GM12878 (cell line): ENCODE measurements at regions not wholly inside any gene's neighbourhood (a gene's known extent, or its start where the extent isn't known, plus 50 kb on each side); places are given as distances from the start of the nearest gene placed in this dataset.

Experiments
- ATAC-seq: fragments of 200-7000 bp; cut with Tn5 transposase; 3 replicates; pipeline ENCODE4 v1.9.1; 2020; ENCODE audit warnings: mild to moderate bottlenecking, moderate library complexity
- BruUV-seq: library from RNA; stranded (reverse); fragments of 400-500 nt; replicated peaks from 2 replicates; lab custom pipeline; 2021; lab: Mats Ljungman, UMichigan
- CTCF ChIA-PET: fragments of 300-600 bp; sonication (Branson Sonifier 250); formaldehyde crosslinking; extraction: SDS; loops from one replicate; lab custom pipeline; 2021; ENCODE audit warnings: inconsistent platforms; lab: Yijun Ruan, JAX
- POLR2A ChIA-PET: fragments of 350-600 bp; formaldehyde crosslinking; extraction: SDS; loops from one replicate; lab custom pipeline; 2021; ENCODE audit warnings: inconsistent platforms; lab: Charles Lee
- RAD21 ChIA-PET: fragments of 300-600 bp; sonication (Branson Sonifier 250); formaldehyde crosslinking; loops from one replicate; lab custom pipeline; 2023; ENCODE audit warnings: antibody characterized with exemption; ENCODE audit not compliant: unreplicated experiment; lab: Charles Lee
- SMC1A ChIA-PET: fragments of 300-600 bp; sonication (Branson Sonifier 250); formaldehyde crosslinking; loops from one replicate; lab custom pipeline; 2023; ENCODE audit not compliant: unreplicated experiment, uncharacterized antibody; lab: Charles Lee
- DNase-seq: peaks from one replicate; pipeline ENCODE4 v3.0.0-alpha.2; 2011; ENCODE audit warnings: low read depth, low spot score
- FAIRE-seq: peaks from 3 replicates; lab custom pipeline; 2011; peaks lifted over from hg19 to GRCh38; lab: Jason Lieb, UNC
- H2AFZ ChIP-seq: 2 replicates; pipeline ENCODE4 v1.6.0; 2011; ENCODE audit warnings: low read depth, low read length, control low read depth; ENCODE audit not compliant: control insufficient read depth
- H3K27ac ChIP-seq: 2 replicates; pipeline ENCODE4 v1.5.1; 2011; ENCODE audit warnings: control low read depth; ENCODE audit not compliant: control insufficient read depth, insufficient read depth
- H3K27me3 ChIP-seq, 2 experiments: replicated peaks in 1 of 2; 2 replicates each; pipeline versions ENCODE4 v1.6.0 to v1.6.1; 2011; ENCODE audit warnings: low read length in 1 of 2; ENCODE audit not compliant: control insufficient read depth in 2 of 2, insufficient read depth in 2 of 2
- H3K36me3 ChIP-seq, 2 experiments: 2 replicates each; pipeline ENCODE4 v1.5.1; 2011; ENCODE audit warnings: low read length in 1 of 2; ENCODE audit not compliant: control insufficient read depth in 2 of 2, insufficient read depth in 2 of 2
- H3K4me1 ChIP-seq: 2 replicates; pipeline ENCODE4 v1.6.1; 2011; ENCODE audit warnings: mild to moderate bottlenecking, low read length, moderate library complexity, mixed read lengths; ENCODE audit not compliant: control insufficient read depth, insufficient read depth
- H3K4me2 ChIP-seq: 2 replicates; pipeline ENCODE4 v1.6.0; 2011; ENCODE audit warnings: control low read depth; ENCODE audit not compliant: control insufficient read depth, insufficient read depth
- H3K4me3 ChIP-seq: fragments of 200-600 bp; sonication (generic); 2 replicates; pipeline ENCODE4 v1.5.1; 2016
- H3K79me2 ChIP-seq: 2 replicates; pipeline ENCODE4 v1.6.0; 2011; ENCODE audit warnings: low read length; ENCODE audit not compliant: control insufficient read depth, insufficient read depth
- H3K9ac ChIP-seq: 2 replicates; pipeline ENCODE4 v1.8.0; 2011; ENCODE audit warnings: low read length, control low read depth, mixed read lengths; ENCODE audit not compliant: control insufficient read depth, insufficient read depth
- H3K9me3 ChIP-seq: replicated peaks from 3 replicates; pipeline ENCODE4 v1.5.1; 2011; ENCODE audit warnings: mild to moderate bottlenecking, low read length; ENCODE audit not compliant: control insufficient read depth, insufficient read depth
- H4K20me1 ChIP-seq: 2 replicates; pipeline ENCODE4 v1.6.0; 2011; ENCODE audit not compliant: control insufficient read depth, insufficient read depth
- CBX5 ChIP-seq: sonication (generic); IDR thresholded peaks from 2 replicates; pipeline ENCODE4 v1.6.1; 2016; ENCODE audit warnings: low read depth, moderate library complexity, mild to moderate bottlenecking, inconsistent platforms
- CEBPB ChIP-seq, 2 experiments: fragments of 150-350 bp in 1 of 2; IDR thresholded peaks; 2 replicates each; pipeline ENCODE4 v1.6.1; 2012 to 2014; ENCODE audit warnings: low read depth in 2 of 2, low read length in 2 of 2, borderline replicate concordance in 1 of 2, inconsistent platforms in 1 of 2
- CEBPZ ChIP-seq: fragments of 150-350 bp; IDR thresholded peaks from 2 replicates; pipeline ENCODE4 v1.6.1; 2016; ENCODE audit warnings: low read depth, low read length
- E2F4 ChIP-seq: IDR thresholded peaks from 2 replicates; pipeline ENCODE4 v1.6.1; 2012; ENCODE audit warnings: low read depth, low read length, improper control_type of control experiment
- IRF4 ChIP-seq: IDR thresholded peaks from 2 replicates; pipeline ENCODE4 v1.6.1; 2011; ENCODE audit warnings: low read depth, low read length
- MXI1 ChIP-seq: fragments of 150-350 bp; IDR thresholded peaks from 2 replicates; pipeline ENCODE4 v1.6.1; 2011; ENCODE audit warnings: low read depth, mild to moderate bottlenecking, inconsistent platforms, low read length, improper control_type of control experiment
- RB1 ChIP-seq: fragments of 450-650 bp; formaldehyde crosslinking; IDR thresholded peaks from 2 replicates; pipeline ENCODE4 v1.6.1; 2017; ENCODE audit warnings: mild to moderate bottlenecking, borderline replicate concordance
- STAT3 ChIP-seq: IDR thresholded peaks from 2 replicates; pipeline ENCODE4 v1.6.1; 2011; ENCODE audit warnings: low read depth, low read length, improper control_type of control experiment
- TARDBP ChIP-seq: IDR thresholded peaks from 2 replicates; pipeline ENCODE4 v1.6.1; 2016; ENCODE audit warnings: borderline replicate concordance
- ZBTB33 ChIP-seq: fragments of 450-650 bp; IDR thresholded peaks from 2 replicates; pipeline ENCODE4 v1.6.1; 2017; ENCODE audit warnings: mild to moderate bottlenecking
- ZBTB4 ChIP-seq: fragments of 450-650 bp; formaldehyde crosslinking; IDR thresholded peaks from 2 replicates; pipeline ENCODE4 v1.4.0; 2022; ENCODE audit warnings: mild to moderate bottlenecking, moderate library complexity
- WGBS: methylation state at CpG from one replicate; pipeline ENCODE4 v1.1.6; 2016; ENCODE audit warnings: low lambda C conversion rate; ENCODE audit not compliant: insufficient replicate concordance, insufficient coverage; ENCODE audit errors: missing lambda C conversion rate; 5-methylcytosine and 5-hydroxymethylcytosine counted together
- in situ Hi-C: fragments of 300-500 bp; cut with MboI; formaldehyde crosslinking; loops from 9 replicates; pipeline ENCODE4 v1.14.3; 2018; ENCODE audit warnings: mixed read lengths
- intact Hi-C: fragments of 100-400 bp; cut with micrococcal nuclease; formaldehyde crosslinking; loops from one replicate; pipeline ENCODE4 v1.14.2; 2022; ENCODE audit not compliant: unreplicated experiment

- POLR2A ChIA-PET = no interaction called here
- TF ChIP-seq MXI1 (no peak), RB1 (no peak), STAT3 (no peak), E2F4 (no peak), CBX5 (no peak), ZBTB4 (no peak), CEBPB (IDR thresholded peaks at IDR 0.05; ENCODE audit: borderline replicate concordance in 1 of 2, low read depth in 2 of 2, low read length in 2 of 2) (no peak), CEBPZ (no peak), IRF4 (no peak), ZBTB33 (no peak), TARDBP (no peak)
Observed at GRCh38 chr12:19675361-19675760, 236.1 kb downstream of the AEBP2 start.

More at GRCh38 chr12:19675361-19675760, 236.1 kb downstream of the AEBP2 start:
- DNase-seq = peak; percentile 32
- ChIA-PET RAD21 (interaction anchor here (0.9 kb wide), 1 partner anchor 67 kb away, joined by 3 read pairs; no protein-coding TSS in a partner anchor), CTCF (interaction anchor here (0.7 kb wide), 1 partner anchor 489 kb away, joined by 3 read pairs; no protein-coding TSS in a partner anchor), SMC1A (no interaction called here)
- FAIRE-seq = no peak
- Histone ChIP-seq H3K4me3 (no peak overlapping the region), H2AFZ (no peak overlapping the region), H3K27me3 (no peaks in the 10 kb centered on the region), H4K20me1 (no peaks in the 10 kb centered on the region), H3K36me3 (no peaks in the 10 kb centered on the region), H3K4me2 (no peak overlapping the region), H3K9me3 (no peaks in the 10 kb centered on the region), H3K4me1 (no peaks in the 10 kb centered on the region), H3K79me2 (no peaks in the 10 kb centered on the region), H3K27ac (no peak overlapping the region), H3K9ac (no peak overlapping the region)
- ATAC-seq = peak; percentile 98
- no TSS peak for BruUV-seq
- intact Hi-C loops = no loop called here
- in situ Hi-C loops = no loop called here
- 2% methylated on average over 2 of the region's 2 CpGs for WGBS
